IMR-90 (cell line): ENCODE measurements at regions not wholly inside any gene's neighbourhood (a gene's known extent, or its start where the extent isn't known, plus 50 kb on each side); places are given as distances from the start of the nearest gene placed in this dataset.

Experiments
- ATAC-seq: fragments of 200-7000 bp; cut with Tn5 transposase; 2 replicates; pipeline ENCODE4 v1.9.1; 2020; ENCODE audit warnings: low read depth, mild to moderate bottlenecking, moderate library complexity
- BruUV-seq: library from RNA; stranded (reverse); fragments of 400-500 nt; replicated peaks from 2 replicates; lab custom pipeline; 2021; lab: Mats Ljungman, UMichigan
- CTCF ChIA-PET: fragments of 300-600 bp; formaldehyde crosslinking; extraction: SDS; loops from one replicate; lab custom pipeline; 2021; ENCODE audit warnings: antibody characterized with exemption; lab: Yijun Ruan, JAX
- POLR2A ChIA-PET: fragments of 300-600 bp; sonication (Branson Sonifier 250); formaldehyde crosslinking; loops from one replicate; lab custom pipeline; 2022; ENCODE audit warnings: antibody characterized with exemption; ENCODE audit not compliant: unreplicated experiment; lab: Charles Lee
- DNase-seq: peaks from one replicate; pipeline ENCODE4 v3.0.0; 2013
- H2AFZ ChIP-seq: replicated peaks from 2 replicates; pipeline ENCODE3; 2013; ENCODE audit warnings: low read length, mild to moderate bottlenecking; ENCODE audit not compliant: poor library complexity
- H2AK5ac ChIP-seq: 2 replicates; pipeline ENCODE4 v1.6.1; 2013; ENCODE audit warnings: low read depth, low read length, inconsistent platforms
- H2AK9ac ChIP-seq: replicated peaks from 2 replicates; pipeline ENCODE3; 2013; ENCODE audit warnings: mild to moderate bottlenecking, low read depth, low read length, moderate library complexity; ENCODE audit not compliant: poor library complexity
- H2BK120ac ChIP-seq: 2 replicates; pipeline ENCODE4 v1.6.1; 2013; ENCODE audit warnings: low read depth, low read length, inconsistent platforms
- H2BK15ac ChIP-seq: 3 replicates; pipeline ENCODE4 v1.6.1; 2013; ENCODE audit warnings: low read depth, low read length, inconsistent platforms
- H2BK20ac ChIP-seq: 2 replicates; pipeline ENCODE4 v1.6.1; 2013; ENCODE audit warnings: low read depth, mild to moderate bottlenecking, inconsistent platforms, low read length, moderate library complexity
- H2BK5ac ChIP-seq: 2 replicates; pipeline ENCODE4 v1.6.1; 2013; ENCODE audit warnings: mild to moderate bottlenecking, low read depth, low read length, inconsistent platforms; ENCODE audit not compliant: poor library complexity, severe bottlenecking
- H3K14ac ChIP-seq: replicated peaks from 2 replicates; pipeline ENCODE4 v1.6.1; 2013; ENCODE audit warnings: low read depth, low read length, inconsistent platforms
- H3K18ac ChIP-seq: 2 replicates; pipeline ENCODE4 v1.6.1; 2013; ENCODE audit warnings: low read depth, low read length, control low read depth
- H3K23ac ChIP-seq: 2 replicates; pipeline ENCODE4 v1.6.1; 2013; ENCODE audit warnings: low read depth, low read length, inconsistent platforms
- H3K27ac ChIP-seq: 2 replicates; pipeline ENCODE4 v1.5.1; 2013; ENCODE audit warnings: mild to moderate bottlenecking, control low read depth, low read length; ENCODE audit not compliant: insufficient read depth
- H3K27me3 ChIP-seq: 2 replicates; pipeline ENCODE4 v1.6.1; 2013; ENCODE audit warnings: low read length; ENCODE audit not compliant: control insufficient read depth, insufficient read depth
- H3K36me3 ChIP-seq: 2 replicates; pipeline ENCODE4 v1.6.1; 2013; ENCODE audit warnings: low read length, mixed read lengths; ENCODE audit not compliant: control insufficient read depth, insufficient read depth
- H3K4ac ChIP-seq: 2 replicates; pipeline ENCODE4 v1.6.1; 2013; ENCODE audit warnings: low read depth, low read length, inconsistent platforms
- H3K4me1 ChIP-seq: 2 replicates; pipeline ENCODE4 v1.6.1; 2013; ENCODE audit warnings: low read length, mixed read lengths; ENCODE audit not compliant: control insufficient read depth, insufficient read depth
- H3K4me2 ChIP-seq: 2 replicates; pipeline ENCODE4 v1.6.1; 2013; ENCODE audit warnings: low read depth, mild to moderate bottlenecking, control low read depth, low read length, moderate library complexity
- H3K4me3 ChIP-seq: 2 replicates; pipeline ENCODE4 v1.5.1; 2013; ENCODE audit warnings: low read depth, mild to moderate bottlenecking, control low read depth, low read length, moderate library complexity; ENCODE audit not compliant: insufficient read depth
- H3K56ac ChIP-seq: 2 replicates; pipeline ENCODE4 v1.6.1; 2013; ENCODE audit warnings: low read length, inconsistent platforms; ENCODE audit not compliant: insufficient read depth; ENCODE audit errors: extremely low read depth
- H3K79me1 ChIP-seq, 2 experiments: 2 replicates each; pipeline ENCODE4 v1.6.1; 2013; ENCODE audit warnings: low read length in 2 of 2, inconsistent platforms in 1 of 2, low read depth in 1 of 2
- H3K9ac ChIP-seq: 2 replicates; pipeline ENCODE4 v1.6.1; 2013; ENCODE audit warnings: low read depth, low read length, control low read depth
- H3K9me1 ChIP-seq: 2 replicates; pipeline ENCODE4 v1.6.1; 2013; ENCODE audit warnings: low read length, inconsistent platforms; ENCODE audit not compliant: insufficient read depth
- H3K9me3 ChIP-seq: 2 replicates; pipeline ENCODE4 v1.6.1; 2013; ENCODE audit warnings: low read length; ENCODE audit not compliant: control insufficient read depth, insufficient read depth
- H4K20me1 ChIP-seq: 2 replicates; pipeline ENCODE4 v1.6.1; 2013; ENCODE audit warnings: low read length, inconsistent platforms; ENCODE audit not compliant: insufficient read depth
- H4K5ac ChIP-seq: 2 replicates; pipeline ENCODE4 v1.6.1; 2013; ENCODE audit warnings: mild to moderate bottlenecking, low read depth, low read length, control low read depth
- H4K8ac ChIP-seq, 2 experiments: 2 replicates each; pipeline ENCODE4 v1.6.1; 2013; ENCODE audit warnings: low read depth in 2 of 2, low read length in 2 of 2, control low read depth in 1 of 2, inconsistent platforms in 1 of 2
- H4K91ac ChIP-seq: 2 replicates; pipeline ENCODE4 v1.6.1; 2013; ENCODE audit warnings: low read depth, low read length, inconsistent platforms; ENCODE audit not compliant: insufficient read depth
- BHLHE40 ChIP-seq: fragments of 150-350 bp; IDR thresholded peaks from 2 replicates; pipeline ENCODE4 v1.6.1; 2016; ENCODE audit warnings: mild to moderate bottlenecking, low read depth, low read length
- CEBPB ChIP-seq: IDR thresholded peaks from 2 replicates; pipeline ENCODE4 v1.6.1; 2012; ENCODE audit warnings: low read depth, low read length, improper control_type of control experiment
- CHD1 ChIP-seq: IDR thresholded peaks from 2 replicates; pipeline ENCODE4 v1.6.1; 2012; ENCODE audit warnings: low read depth, low read length, improper control_type of control experiment
- CTCF ChIP-seq: conservative IDR thresholded peaks from 2 replicates; pipeline ENCODE4 v1.5.1; 2012; ENCODE audit warnings: mild to moderate bottlenecking, low read depth, low read length, improper control_type of control experiment
- ELK1 ChIP-seq: fragments of 150-350 bp; IDR thresholded peaks from 2 replicates; pipeline ENCODE4 v1.6.1; 2016; ENCODE audit warnings: low read depth, mild to moderate bottlenecking, low read length, moderate library complexity, borderline replicate concordance
- FOS ChIP-seq: fragments of 150-350 bp; IDR thresholded peaks from 2 replicates; pipeline ENCODE4 v1.6.1; 2016; ENCODE audit warnings: low read depth, low read length
- MAFK ChIP-seq: IDR thresholded peaks from 2 replicates; pipeline ENCODE4 v1.6.1; 2012; ENCODE audit warnings: low read depth, low read length, improper control_type of control experiment
- MAZ ChIP-seq: IDR thresholded peaks from 2 replicates; pipeline ENCODE4 v1.6.1; 2012; ENCODE audit warnings: low read depth, mild to moderate bottlenecking, low read length, improper control_type of control experiment, moderate library complexity, borderline replicate concordance
- MXI1 ChIP-seq: IDR thresholded peaks from 2 replicates; pipeline ENCODE4 v1.6.1; 2012; ENCODE audit warnings: low read depth, mild to moderate bottlenecking, low read length, moderate library complexity, borderline replicate concordance
- NFE2L2 ChIP-seq: fragments of 150-350 bp; IDR thresholded peaks from 2 replicates; pipeline ENCODE4 v1.6.1; 2016; ENCODE audit warnings: low read depth, mild to moderate bottlenecking, low read length
- POLR2A ChIP-seq: IDR thresholded peaks from 2 replicates; pipeline ENCODE4 v1.6.1; 2012; ENCODE audit warnings: mild to moderate bottlenecking, low read depth, low read length
- RAD21 ChIP-seq: IDR thresholded peaks from 2 replicates; pipeline ENCODE4 v1.6.1; 2012; ENCODE audit warnings: low read length, improper control_type of control experiment
- RCOR1 ChIP-seq: IDR thresholded peaks from 2 replicates; pipeline ENCODE4 v1.6.1; 2012; ENCODE audit warnings: mild to moderate bottlenecking, low read length, improper control_type of control experiment; ENCODE audit not compliant: insufficient replicate concordance
- RFX5 ChIP-seq: IDR thresholded peaks from 2 replicates; pipeline ENCODE4 v1.8.0; 2012; ENCODE audit warnings: low read depth, mild to moderate bottlenecking, low read length, moderate library complexity
- SMC3 ChIP-seq: fragments of 150-350 bp; IDR thresholded peaks from 2 replicates; pipeline ENCODE4 v1.6.1; 2016; ENCODE audit warnings: low read depth, mild to moderate bottlenecking, antibody characterized with exemption, low read length, moderate library complexity
- USF2 ChIP-seq: fragments of 150-350 bp; IDR thresholded peaks from 2 replicates; pipeline ENCODE4 v1.6.1; 2017; ENCODE audit warnings: mild to moderate bottlenecking, antibody characterized with exemption, low read length, low read depth
- WGBS, 2 experiments: methylation state at CpG; one replicate each; pipeline versions ENCODE4 v1.1.5 to v1.1.7; 2013; ENCODE audit warnings: missing lambda C conversion rate in 2 of 2; ENCODE audit not compliant: insufficient read length in 1 of 2; ENCODE audit errors: extremely low coverage in 2 of 2; 5-methylcytosine and 5-hydroxymethylcytosine counted together
- dilution Hi-C: fragments of 300-500 bp; cut with HindIII; formaldehyde crosslinking; loops from one replicate; pipeline ENCODE4 v1.14.3; 2018; ENCODE audit warnings: low sequenced_read_pairs; ENCODE audit not compliant: unreplicated experiment
- in situ Hi-C: fragments of 300-500 bp; cut with MboI; formaldehyde crosslinking; loops from 3 replicates; pipeline ENCODE4 v1.14.3; 2019; ENCODE audit warnings: low sequenced_read_pairs, inconsistent platforms, mixed read lengths
- intact Hi-C: fragments of 100-400 bp; cut with micrococcal nuclease; formaldehyde crosslinking; loops from 2 replicates; pipeline ENCODE4 v1.10.0; 2022

GRCh38 chr1:5771788-5772187 is 220.4 kb downstream of the NPHP4 start:
- Histone ChIP-seq H4K8ac (no peak overlapping the region), H3K27me3 (no peaks in the 10 kb centered on the region), H2BK120ac (no peak overlapping the region), H4K5ac (no peak overlapping the region), H3K4me1 (no peaks in the 10 kb centered on the region), H3K9ac (no peak overlapping the region), H3K79me1 (no peaks in the 10 kb centered on the region), H3K27ac (no peak overlapping the region), H2AFZ (no peak overlapping the region), H4K91ac (no peak overlapping the region), H3K9me3 (peaks cover 40% of the 10 kb centered on the region), H3K4ac (no peak overlapping the region), H4K20me1 (no peaks in the 10 kb centered on the region), H3K18ac (no peak overlapping the region), H3K56ac (no peak overlapping the region), H3K36me3 (no peaks in the 10 kb centered on the region), H2AK5ac (no peak overlapping the region), H2AK9ac (no peak overlapping the region), H3K14ac (no peak overlapping the region), H2BK5ac (no peak overlapping the region), H3K4me3 (no peak overlapping the region), H3K23ac (no peak overlapping the region), H3K4me2 (no peak overlapping the region), H2BK15ac (no peak overlapping the region), H2BK20ac (no peak overlapping the region), H3K9me1 (no peaks in the 10 kb centered on the region)
- dilution Hi-C loops (no loop called here), in situ Hi-C loops (no loop called here), intact Hi-C loops (no loop called here)
- TF ChIP-seq CEBPB (no peak), SMC3 (no peak), NFE2L2 (no peak), MXI1 (no peak), BHLHE40 (no peak), RCOR1 (no peak), FOS (no peak), ELK1 (no peak), CHD1 (no peak), USF2 (no peak), RFX5 (no peak), RAD21 (no peak), MAZ (no peak), CTCF (no peak), MAFK (no peak), POLR2A (no peak)
- ATAC-seq = no peak
- ChIA-PET POLR2A (no interaction called here), CTCF (no interaction called here)
- no TSS peak for BruUV-seq
- 33% methylated on average over 2 of the region's 2 CpGs; no CpG with 5 or more reads in 1 of the 2 experiments for WGBS, 2 experiments
- no peak for DNase-seq
